ENCODE measurements at regions not wholly inside any gene's neighbourhood (a gene's known extent, or its start where the extent isn't known, plus 50 kb on each side); places are given as distances from the start of the nearest gene placed in this dataset.

GRCh38 chr21:31429506-31429905 lies 85.4 kb upstream of the TIAM1 start:
- TF ChIP-seq CTCF (IDR thresholded peaks at IDR 0.05) (no peak), POLR2A (IDR thresholded peaks at IDR 0.05) (no peak)
